ENCODE measurements at regions not wholly inside any gene's neighbourhood (a gene's known extent, or its start where the extent isn't known, plus 50 kb on each side); places are given as distances from the start of the nearest gene placed in this dataset.

GRCh38 chr3:64354221-64354620 lies 129.0 kb upstream of the PRICKLE2 start:
- TF ChIP-seq RAD21 (IDR thresholded peaks at IDR 0.05; ENCODE audit: low read depth) (no peak), FOXM1 (IDR thresholded peaks at IDR 0.05; ENCODE audit: borderline replicate concordance, low read depth) (no peak), MAX (IDR thresholded peaks at IDR 0.05) (no peak), EP300 (IDR thresholded peaks at IDR 0.05; ENCODE audit: borderline replicate concordance) (no peak), CEBPB (IDR thresholded peaks at IDR 0.05) (no peak), TAF1 (IDR thresholded peaks at IDR 0.05; ENCODE audit: low read depth) (no peak), YY1 (IDR thresholded peaks at IDR 0.05; ENCODE audit: low read depth) (no peak), REST (IDR thresholded peaks at IDR 0.05; ENCODE audit: low read depth) (no peak), EGR1 (IDR thresholded peaks at IDR 0.05) (no peak)

All from Ishikawa (cell line).